HG02852 (cell line): ENCODE measurements at regions not wholly inside any gene's neighbourhood (a gene's known extent, or its start where the extent isn't known, plus 50 kb on each side); places are given as distances from the start of the nearest gene placed in this dataset.

Experiments
- ATAC-seq: cut with Tn5 transposase; IDR thresholded peaks from one replicate; pipeline ENCODE4 v1.9.1; 2021; ENCODE audit warnings: mild to moderate bottlenecking, moderate library complexity; ENCODE audit not compliant: unreplicated experiment

- no peak for ATAC-seq
These were observed 670.9 kb downstream of the GATA3 start for GRCh38 chr10:8725343-8725742.

- no peak for ATAC-seq
These were observed 671.7 kb downstream of the GATA3 start for GRCh38 chr10:8726084-8726778.

- ATAC-seq = no peak
These were observed 672.2 kb downstream of the GATA3 start for GRCh38 chr10:8726779-8727084.

GRCh38 chr10:8731121-8732095, 676.9 kb downstream of the GATA3 start:
- no peak for ATAC-seq

- ATAC-seq = no peak
These were observed 684.5 kb downstream of the GATA3 start for GRCh38 chr10:8738987-8739386.

GRCh38 chr10:8752146-8752843, 697.8 kb downstream of the GATA3 start:
- ATAC-seq = no peak

GRCh38 chr10:8758029-8758428, 703.5 kb downstream of the GATA3 start:
- ATAC-seq = no peak

- ATAC-seq = no peak
These were observed 712.4 kb downstream of the GATA3 start for GRCh38 chr10:8766899-8767298.

GRCh38 chr10:8767591-8767990, 713.1 kb downstream of the GATA3 start:
- ATAC-seq = no peak

GRCh38 chr10:8768341-8768740, 713.9 kb downstream of the GATA3 start:
- ATAC-seq = no peak

- no peak for ATAC-seq
These were observed 714.4 kb downstream of the GATA3 start for GRCh38 chr10:8768852-8769251.

GRCh38 chr10:8776926-8777622, 722.6 kb downstream of the GATA3 start:
- no peak for ATAC-seq

GRCh38 chr10:8778713-8779112, 724.2 kb downstream of the GATA3 start:
- ATAC-seq = no peak

- no peak for ATAC-seq
These were observed 733.2 kb downstream of the GATA3 start for GRCh38 chr10:8787649-8788048.

- ATAC-seq = no peak
These were observed 735.9 kb downstream of the GATA3 start for GRCh38 chr10:8790390-8790789.

GRCh38 chr10:8794860-8795259, 740.4 kb downstream of the GATA3 start:
- no peak for ATAC-seq

GRCh38 chr10:8800426-8800825, 745.9 kb downstream of the GATA3 start:
- no peak for ATAC-seq

- no peak for ATAC-seq
These were observed 749.5 kb downstream of the GATA3 start for GRCh38 chr10:8803992-8804391.

GRCh38 chr10:8810677-8811076, 756.2 kb downstream of the GATA3 start:
- no peak for ATAC-seq

GRCh38 chr10:8811201-8811600, 756.7 kb downstream of the GATA3 start:
- no peak for ATAC-seq

GRCh38 chr10:8815969-8816368, 761.5 kb downstream of the GATA3 start:
- ATAC-seq = no peak
